ENCODE measurements at regions not wholly inside any gene's neighbourhood (a gene's known extent, or its start where the extent isn't known, plus 50 kb on each side); places are given as distances from the start of the nearest gene placed in this dataset.
"Not testable (repeated sequence)": the region's sequence is repeated elsewhere in the genome, so short reads cannot be mapped to it uniquely, and the experiment has no call there.

- Histone ChIP-seq H3K4me2 (ENCODE audit: low read length) (no peak overlapping the region), H3K27me3 (ENCODE audit: insufficient read depth, low read length) (no peaks in the 10 kb centered on the region), H3K4me1 (ENCODE audit: insufficient read depth, low read length, severe bottlenecking) (no peaks in the 10 kb centered on the region), H3K4me3 (ENCODE audit: low read depth, low read length, poor library complexity, severe bottlenecking) (no peak overlapping the region), H3K27ac (ENCODE audit: low read depth, low read length, poor library complexity, severe bottlenecking) (no peak overlapping the region), H3K79me2 (ENCODE audit: insufficient read depth, low read length) (no peaks in the 10 kb centered on the region), H2AFZ (ENCODE audit: low read length) (no peak overlapping the region), H3K9me2 (ENCODE audit: low read depth, low read length) (no peaks in the 10 kb centered on the region), H4K20me1 (ENCODE audit: insufficient read depth, low read length) (no peaks in the 10 kb centered on the region), H3F3A (ENCODE audit: insufficient read depth, low read length) (no peaks in the 10 kb centered on the region), H3K36me3 (ENCODE audit: insufficient read depth, low read length) (no peaks in the 10 kb centered on the region), H3K9ac (ENCODE audit: low read length) (no peak overlapping the region), H3K9me3 (ENCODE audit: low read length) (no peaks in the 10 kb centered on the region)
- TF ChIP-seq CTCF (IDR thresholded peaks at IDR 0.05; ENCODE audit: low read length) (no peak), EZH2 (IDR thresholded peaks at IDR 0.05; ENCODE audit: borderline replicate concordance, low read length) (no peak)
Observed at GRCh38 chr5:101531026-101531425, 627.9 kb upstream of the ST8SIA4 start.

DNA sequence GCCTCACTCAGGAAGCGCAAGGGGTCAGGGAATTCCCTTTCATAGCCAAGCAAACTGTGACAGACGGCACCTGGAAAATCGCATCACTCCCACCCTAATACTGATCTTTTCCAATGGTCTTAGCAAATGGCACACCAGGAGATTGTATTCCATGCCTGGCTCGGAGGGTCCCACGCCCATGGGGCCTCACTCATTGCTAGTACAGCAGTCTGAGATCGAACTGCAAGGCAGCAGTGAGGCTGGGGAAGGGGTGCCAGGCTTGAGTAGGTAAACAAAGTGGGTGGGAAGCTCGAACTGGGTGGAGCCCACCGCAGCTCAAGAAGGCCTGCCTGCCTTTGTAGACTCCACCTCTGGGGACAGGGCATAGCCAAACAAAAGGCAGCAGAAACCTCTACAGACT is 626.0 kb upstream of the ST8SIA4 start:
- H3K9me3 ChIP-seq (ENCODE audit: low read length); H3K9ac ChIP-seq (ENCODE audit: low read length); H3K27ac ChIP-seq (ENCODE audit: low read depth, low read length, poor library complexity, severe bottlenecking); H3K9me2 ChIP-seq (ENCODE audit: low read depth, low read length); H4K20me1 ChIP-seq (ENCODE audit: insufficient read depth, low read length); H3K4me1 ChIP-seq (ENCODE audit: insufficient read depth, low read length, severe bottlenecking); H2AFZ ChIP-seq (ENCODE audit: low read length); H3K79me2 ChIP-seq (ENCODE audit: insufficient read depth, low read length); H3K4me2 ChIP-seq (ENCODE audit: low read length); H3K27me3 ChIP-seq (ENCODE audit: insufficient read depth, low read length); H3K4me3 ChIP-seq (ENCODE audit: low read depth, low read length, poor library complexity, severe bottlenecking); H3F3A ChIP-seq (ENCODE audit: insufficient read depth, low read length); H3K36me3 ChIP-seq (ENCODE audit: insufficient read depth, low read length): not testable (repeated sequence)

DNA sequence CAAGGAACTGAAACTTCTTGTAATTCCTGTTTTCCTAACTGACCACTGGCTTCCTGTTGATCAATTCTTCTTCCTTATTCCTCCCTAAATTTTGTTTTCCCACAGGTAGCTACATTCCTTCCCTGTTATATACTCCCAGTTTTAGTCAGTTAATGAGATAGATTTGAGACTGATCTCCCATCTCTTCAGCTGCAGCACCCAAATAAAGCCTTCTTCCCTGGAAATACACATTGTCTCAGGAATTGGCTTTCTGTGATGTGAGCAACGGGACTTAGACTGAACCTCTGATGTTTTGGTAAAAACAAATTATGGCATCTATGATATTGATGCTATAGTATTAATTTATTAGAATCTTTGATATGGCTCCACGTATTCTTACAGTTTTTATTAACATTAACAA is 617.3 kb upstream of the ST8SIA4 start:
- Histone ChIP-seq H3K36me3 (ENCODE audit: insufficient read depth, low read length) (no peaks in the 10 kb centered on the region), H3K9ac (ENCODE audit: low read length) (no peak overlapping the region), H3K4me3 (ENCODE audit: low read depth, low read length, poor library complexity, severe bottlenecking) (no peak overlapping the region), H2AFZ (ENCODE audit: low read length) (no peak overlapping the region), H3K79me2 (ENCODE audit: insufficient read depth, low read length) (no peaks in the 10 kb centered on the region), H3K9me3 (ENCODE audit: low read length) (no peaks in the 10 kb centered on the region), H3K9me2 (ENCODE audit: low read depth, low read length) (no peaks in the 10 kb centered on the region), H3K4me2 (ENCODE audit: low read length) (no peak overlapping the region), H3K27ac (ENCODE audit: low read depth, low read length, poor library complexity, severe bottlenecking) (no peak overlapping the region), H3K4me1 (ENCODE audit: insufficient read depth, low read length, severe bottlenecking) (no peaks in the 10 kb centered on the region), H3F3A (ENCODE audit: insufficient read depth, low read length) (no peaks in the 10 kb centered on the region), H3K27me3 (ENCODE audit: insufficient read depth, low read length) (no peaks in the 10 kb centered on the region), H4K20me1 (ENCODE audit: insufficient read depth, low read length) (no peaks in the 10 kb centered on the region)
- TF ChIP-seq CTCF (IDR thresholded peaks at IDR 0.05; ENCODE audit: low read length) (no peak), EZH2 (IDR thresholded peaks at IDR 0.05; ENCODE audit: borderline replicate concordance, low read length) (no peak)

DNA sequence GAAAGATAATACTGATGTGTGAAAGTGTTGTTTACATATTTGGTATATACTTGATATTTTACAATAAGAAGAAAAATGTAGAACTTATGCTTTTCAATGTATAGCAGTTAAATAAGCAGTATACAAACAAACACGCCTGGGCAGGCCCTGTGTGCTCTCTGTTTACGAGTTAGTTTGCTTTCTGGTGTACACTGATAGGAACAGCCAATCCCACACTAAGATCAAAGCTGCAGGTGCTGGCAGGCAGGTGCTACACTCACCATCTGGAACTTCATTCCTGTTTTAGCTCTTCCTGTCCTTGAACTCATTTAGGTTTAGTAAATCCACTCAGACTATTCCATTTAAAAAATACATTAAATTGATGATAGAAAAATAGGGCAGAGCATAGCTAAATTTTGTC is 614.7 kb upstream of the ST8SIA4 start:
- H3K36me3 ChIP-seq (ENCODE audit: insufficient read depth, low read length), result no peaks in the 10 kb centered on the region
- no peak overlapping the region for H3K9ac ChIP-seq (ENCODE audit: low read length)
- H3K9me2 ChIP-seq (ENCODE audit: low read depth, low read length), result no peaks in the 10 kb centered on the region
- H2AFZ ChIP-seq (ENCODE audit: low read length), result no peak overlapping the region
- no peaks in the 10 kb centered on the region for H3K27me3 ChIP-seq (ENCODE audit: insufficient read depth, low read length)
- no peaks in the 10 kb centered on the region for H3K4me1 ChIP-seq (ENCODE audit: insufficient read depth, low read length, severe bottlenecking)
- H3F3A ChIP-seq (ENCODE audit: insufficient read depth, low read length), result no peaks in the 10 kb centered on the region
- no peak overlapping the region for H3K4me3 ChIP-seq (ENCODE audit: low read depth, low read length, poor library complexity, severe bottlenecking)
- H3K79me2 ChIP-seq (ENCODE audit: insufficient read depth, low read length), result no peaks in the 10 kb centered on the region
- no peak overlapping the region for H3K27ac ChIP-seq (ENCODE audit: low read depth, low read length, poor library complexity, severe bottlenecking)
- no peak overlapping the region for H3K4me2 ChIP-seq (ENCODE audit: low read length)
- no peaks in the 10 kb centered on the region for H4K20me1 ChIP-seq (ENCODE audit: insufficient read depth, low read length)
- no peaks in the 10 kb centered on the region for H3K9me3 ChIP-seq (ENCODE audit: low read length)
- TF ChIP-seq EZH2 (IDR thresholded peaks at IDR 0.05; ENCODE audit: borderline replicate concordance, low read length) (no peak), CTCF (IDR thresholded peaks at IDR 0.05; ENCODE audit: low read length) (no peak)
